Middle frontal gyrus (tissue), 1 donor: ENCODE measurements at regions not wholly inside any gene's neighbourhood (a gene's known extent, or its start where the extent isn't known, plus 50 kb on each side); places are given as distances from the start of the nearest gene placed in this dataset.
"Not testable (repeated sequence)": the region's sequence is repeated elsewhere in the genome, so short reads cannot be mapped to it uniquely, and the experiment has no call there.

Experiments used
- DNase-seq: peaks from one replicate; pipeline ENCODE4 v3.0.0-alpha.2; 2015; ENCODE audit warnings: low spot score; ENCODE audit errors: extremely low spot score

- not testable (repeated sequence) for DNase-seq
These were observed 50.5 kb upstream of the MED13L start for GRCh38 chr12:116327992-116328391.

DNA sequence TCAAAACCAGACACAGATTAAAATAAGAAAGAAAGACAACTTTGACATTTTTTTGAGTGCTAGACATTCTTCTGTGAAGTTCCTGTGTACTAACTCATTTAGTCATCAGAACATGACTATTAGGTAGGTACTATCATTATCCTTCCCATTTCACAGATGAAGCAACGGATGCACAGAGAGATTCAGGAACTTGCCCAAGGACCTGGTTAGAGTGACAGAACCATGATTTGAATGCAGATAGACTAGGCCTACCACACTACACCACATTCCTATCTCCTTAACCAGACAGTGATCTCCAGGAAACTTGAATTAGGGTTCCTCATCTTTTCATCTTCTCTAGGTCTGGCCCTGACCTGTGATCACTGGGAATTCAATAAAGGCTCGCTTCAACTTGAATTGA is 54.4 kb upstream of the MED13L start:
- no peak for DNase-seq

GRCh38 chr12:116332705-116333380 is 55.4 kb upstream of the MED13L start:
- no peak for DNase-seq

DNA sequence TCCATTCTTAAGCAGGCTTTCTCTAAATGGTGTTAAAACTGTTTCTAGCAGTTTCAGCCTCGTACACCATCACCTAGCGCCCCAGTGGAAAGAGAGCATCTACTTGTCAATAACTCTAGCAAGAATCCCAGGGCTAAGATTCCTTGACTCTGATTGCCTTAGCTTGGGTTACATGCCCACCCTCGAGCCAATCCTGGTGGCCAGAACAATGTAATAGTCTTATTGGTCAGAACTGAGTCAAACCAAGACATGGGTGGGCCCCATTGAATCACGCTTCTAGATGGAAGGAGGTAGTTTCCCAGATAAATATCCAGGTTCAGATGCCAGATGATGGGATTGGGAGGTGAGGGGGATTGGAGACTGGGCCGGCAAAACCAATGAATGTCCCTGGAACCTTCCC is 55.9 kb upstream of the MED13L start:
- DNase-seq, result no peak

GRCh38 chr12:116336542-116337065 is 59.1 kb upstream of the MED13L start:
- DNase-seq, result no peak

DNA sequence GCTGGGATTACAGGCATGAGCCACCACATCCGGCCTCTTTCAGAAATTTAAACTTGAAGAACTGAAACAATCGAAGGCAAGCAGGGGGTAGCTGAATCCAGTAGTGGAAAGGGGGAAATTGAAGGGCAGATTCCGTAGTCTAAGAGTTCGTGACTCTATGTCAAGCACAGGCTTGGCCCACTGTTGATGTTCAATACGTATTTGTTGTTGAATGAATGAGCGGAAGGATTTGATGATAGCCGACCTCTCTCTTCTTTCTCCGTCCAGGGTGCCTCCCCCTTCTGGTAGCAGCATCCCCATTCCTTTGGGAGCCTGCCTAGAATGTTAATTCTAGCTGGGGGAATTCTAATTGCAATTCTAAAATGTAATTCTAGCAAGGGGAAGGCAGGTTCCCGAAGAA is 59.8 kb upstream of the MED13L start:
- no peak for DNase-seq

- no peak for DNase-seq
These were observed 60.8 kb upstream of the MED13L start for GRCh38 chr12:116338064-116338846.

DNA sequence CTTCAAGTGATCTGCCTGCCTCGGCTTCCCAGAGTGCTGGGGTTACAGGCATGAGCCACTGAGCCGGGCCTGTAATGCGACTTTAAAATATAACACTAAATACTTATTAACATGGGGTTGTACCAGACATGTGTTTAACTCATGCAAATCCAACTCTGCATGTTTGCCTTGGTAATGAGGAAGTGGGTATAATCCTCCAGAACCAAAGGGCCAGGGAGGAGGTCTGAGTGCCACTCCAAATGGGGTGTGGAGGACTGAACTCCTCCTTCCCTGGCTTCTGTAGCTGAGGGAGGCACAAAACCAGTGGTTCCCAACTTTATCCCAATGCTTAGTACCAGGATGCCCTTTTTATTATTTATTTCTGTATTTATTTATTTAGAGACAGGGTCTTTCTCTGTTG is 61.6 kb upstream of the MED13L start:
- DNase-seq, result no peak

DNA sequence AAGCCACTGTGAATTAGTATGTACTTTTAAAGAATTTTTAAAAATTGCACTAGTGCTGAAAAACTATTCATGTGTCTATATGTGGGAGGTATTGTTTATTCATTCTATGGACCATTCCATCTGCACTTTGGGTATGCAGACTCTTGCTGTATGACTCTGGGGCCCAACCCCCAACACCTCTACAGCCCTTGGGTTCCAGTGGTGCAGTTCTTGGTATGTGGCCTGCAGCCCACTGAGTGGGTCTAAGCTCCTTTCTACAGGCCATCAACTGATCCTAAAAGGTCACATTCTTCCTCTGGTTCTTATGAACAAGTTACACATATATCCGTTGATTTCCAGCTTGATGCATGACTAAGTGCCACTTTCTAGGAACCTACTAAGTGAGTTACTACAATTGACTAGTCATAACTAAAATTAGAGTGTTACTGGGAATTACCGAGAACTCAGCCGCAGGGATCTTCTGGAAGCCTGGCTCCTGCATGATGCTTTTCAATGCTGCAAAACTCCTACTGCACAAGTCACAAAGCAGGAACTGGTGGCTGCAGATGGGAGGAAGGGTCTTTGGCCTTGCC is 62.4 kb upstream of the MED13L start:
- no peak for DNase-seq

DNA sequence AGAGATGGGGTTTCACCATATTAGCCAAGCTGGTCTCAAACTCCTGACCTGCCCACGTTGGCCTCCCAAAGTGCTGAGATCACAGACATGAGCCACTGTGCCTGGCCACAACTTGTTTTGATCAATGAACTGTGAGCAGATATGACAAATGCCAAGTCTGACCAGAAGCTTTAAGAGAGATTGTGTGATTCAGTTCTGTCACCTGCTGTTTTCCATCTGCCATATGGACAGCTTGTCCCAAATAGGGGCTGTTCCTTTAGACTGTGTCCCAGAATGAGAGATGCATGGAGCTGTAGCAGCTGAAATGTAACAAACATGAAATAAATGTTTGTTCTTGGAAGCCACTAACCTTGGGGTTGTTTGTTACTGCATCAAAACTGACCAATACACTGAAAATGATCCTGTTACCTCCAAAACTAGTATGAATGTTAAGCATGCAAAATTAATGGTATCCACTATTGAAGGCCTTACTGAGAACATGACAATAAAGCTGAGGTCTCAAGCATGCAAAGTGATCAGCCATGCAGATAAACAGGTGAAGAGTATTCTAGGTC is 65.9 kb upstream of the MED13L start:
- no peak for DNase-seq

DNA sequence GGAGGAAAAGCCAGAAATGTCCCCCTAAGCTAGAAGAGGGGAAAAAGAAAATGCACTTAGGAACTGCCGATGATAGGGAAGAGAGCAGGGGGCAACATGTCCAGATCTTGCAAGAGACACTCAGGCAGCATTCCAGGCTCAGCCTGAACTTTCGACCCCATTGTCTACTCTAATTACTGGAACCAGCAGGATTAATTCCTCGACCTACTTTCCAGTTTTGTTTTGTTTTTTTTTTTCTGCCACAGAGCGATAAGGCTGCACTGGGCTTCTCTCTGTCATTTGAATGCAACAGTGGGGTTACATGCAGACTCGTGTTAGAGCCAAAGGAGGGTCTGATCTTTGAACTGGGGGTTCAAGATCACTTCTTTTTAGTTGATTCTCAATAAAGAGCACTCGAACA is 68.7 kb upstream of the MED13L start:
- DNase-seq, result no peak

GRCh38 chr12:116346741-116347140 is 69.2 kb upstream of the MED13L start:
- peak; percentile 22 for DNase-seq

DNA sequence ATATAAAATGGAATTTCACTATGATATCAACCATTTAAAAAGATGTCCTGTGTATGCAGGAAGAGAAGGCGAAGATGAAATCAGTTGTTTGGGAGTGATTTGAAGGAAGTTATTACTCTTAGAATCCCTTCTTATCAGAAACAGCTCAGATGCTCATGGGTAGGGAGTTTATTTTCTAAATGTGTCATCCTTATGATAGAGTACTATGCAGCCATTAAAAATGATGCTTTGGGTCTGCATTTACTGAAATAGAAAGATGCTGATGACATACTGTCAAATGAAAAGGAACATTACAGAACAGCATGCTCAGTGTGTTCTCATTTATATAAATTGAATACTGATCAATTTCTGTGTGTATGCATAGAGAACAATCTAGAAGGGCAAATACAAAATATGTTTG is 69.8 kb upstream of the MED13L start:
- DNase-seq, result no peak

DNA sequence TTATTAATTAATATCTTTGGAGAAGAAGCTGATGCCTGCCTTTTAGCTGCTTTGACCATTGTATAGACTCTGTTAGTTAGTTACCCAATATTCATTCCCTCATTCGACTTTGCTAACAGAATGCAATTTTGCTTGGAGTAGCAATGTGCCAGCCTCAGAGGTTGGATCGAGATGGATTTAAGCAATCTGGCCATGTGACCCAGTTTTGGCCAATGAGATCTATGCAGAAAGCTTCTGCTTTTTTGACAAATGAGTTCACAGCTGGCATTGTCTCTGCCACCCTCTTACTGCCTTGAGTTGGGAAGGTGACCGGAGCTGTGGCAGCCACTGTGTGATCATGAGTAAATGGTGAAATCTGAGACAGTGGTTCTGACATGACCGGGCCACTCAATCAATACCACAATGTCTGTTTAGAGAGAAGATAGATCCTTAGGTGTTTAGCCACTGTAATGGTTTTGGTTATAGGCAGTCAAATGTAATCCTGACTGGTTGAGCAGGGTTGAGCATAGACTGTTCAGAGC is 74.9 kb upstream of the MED13L start:
- no peak for DNase-seq

- no peak for DNase-seq
These were observed 76.5 kb upstream of the MED13L start for GRCh38 chr12:116353958-116354357.

GRCh38 chr12:116354534-116354933 is 77.0 kb upstream of the MED13L start:
- DNase-seq, result no peak

DNA sequence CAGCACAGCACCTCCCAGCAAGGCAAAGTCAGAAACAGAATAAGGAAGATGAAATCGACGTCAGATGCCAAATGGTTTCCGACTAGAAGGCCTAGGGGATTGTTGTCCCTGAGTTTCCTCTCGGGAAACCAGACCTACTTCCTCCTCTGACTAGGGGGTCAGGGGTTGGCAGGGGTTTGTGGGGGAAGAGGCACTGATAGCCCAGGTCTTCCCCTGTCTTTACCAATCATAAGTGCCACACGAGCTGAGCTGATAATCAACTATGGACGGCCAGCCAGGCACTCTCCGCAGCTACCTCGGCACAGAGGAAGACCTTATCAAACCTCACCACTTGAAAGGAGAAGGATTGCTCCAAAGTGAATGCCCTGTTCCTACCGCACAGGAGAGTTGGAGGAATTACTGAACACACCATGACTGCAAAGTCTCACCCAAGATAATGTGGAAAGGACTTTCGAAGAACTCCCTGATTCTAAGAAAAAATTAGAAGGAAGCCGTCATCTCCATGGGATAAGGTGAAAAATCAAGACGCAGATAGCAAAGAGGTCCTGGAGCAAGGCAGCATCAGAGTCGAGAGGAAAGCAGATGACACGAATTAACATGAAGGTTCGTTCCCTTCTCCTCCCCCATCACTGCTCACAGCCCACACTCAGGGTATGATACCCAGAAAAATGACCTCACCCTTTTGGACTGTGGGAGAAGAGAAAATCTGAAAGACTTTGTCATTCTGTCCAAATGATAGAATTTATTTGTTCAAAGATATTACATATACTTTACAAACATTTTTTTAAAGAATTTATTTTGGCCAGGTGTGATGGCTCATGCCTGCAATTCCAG is 77.7 kb upstream of the MED13L start:
- DNase-seq, result no peak

GRCh38 chr12:116358536-116358892 is 81.0 kb upstream of the MED13L start:
- no peak for DNase-seq

DNA sequence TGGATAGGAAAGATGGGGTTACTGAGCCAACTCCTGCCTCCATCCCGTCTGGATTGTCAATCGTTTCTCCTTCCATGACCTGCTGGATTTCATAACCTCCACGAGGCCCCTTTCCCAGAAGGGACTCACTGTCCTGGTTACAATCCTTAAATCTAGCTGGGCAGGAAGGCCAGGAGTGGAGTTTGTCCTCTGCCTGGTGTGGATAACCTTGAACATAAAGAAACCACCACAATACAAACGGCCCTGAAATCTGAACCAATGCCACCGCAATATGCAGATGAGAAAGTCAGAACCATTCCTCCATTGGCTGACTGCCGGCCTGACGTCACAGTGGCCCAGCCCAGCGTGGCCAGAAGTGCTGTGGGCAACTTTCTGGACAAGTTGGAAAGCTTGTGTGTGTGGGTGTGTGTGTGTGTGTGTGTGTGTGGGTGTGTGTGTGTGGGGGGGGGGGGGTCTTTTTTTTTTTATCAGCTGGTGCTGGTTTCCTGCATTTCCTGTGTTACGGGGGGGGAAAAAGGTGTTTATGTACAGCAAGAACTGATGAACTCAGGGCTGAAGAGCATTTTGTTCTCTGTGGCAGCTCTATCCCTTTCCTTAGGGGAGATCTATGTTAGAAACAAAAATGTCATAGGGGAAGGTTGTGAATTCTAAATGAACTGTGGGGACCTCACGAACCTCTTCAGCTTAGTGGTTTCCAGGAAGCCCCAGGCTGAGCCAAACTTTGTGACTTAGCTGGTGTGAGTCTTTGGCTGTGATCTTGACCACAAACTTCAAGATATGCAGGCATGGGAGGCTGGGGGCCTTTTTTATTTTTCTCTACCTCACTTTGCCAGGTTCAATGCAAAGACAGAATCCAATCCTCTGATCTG is 81.6 kb upstream of the MED13L start:
- DNase-seq, result peak; percentile 46
